ENCODE measurements at regions not wholly inside any gene's neighbourhood (a gene's known extent, or its start where the extent isn't known, plus 50 kb on each side); places are given as distances from the start of the nearest gene placed in this dataset.

GRCh38 chr10:4775808-4776207 lies 50.2 kb upstream of the AKR1E2 start:
- H3K4me3 ChIP-seq (ENCODE audit: low read depth in 1 of 2, low read length in 2 of 2): no peak overlapping the region
- peaks cover 4% of the 10 kb centered on the region for H3K27me3 ChIP-seq (ENCODE audit: insufficient read depth, low read length, poor library complexity)
- H3K4me2 ChIP-seq (ENCODE audit: insufficient read depth, low read length): no peak overlapping the region
- no peak overlapping the region for H2AFZ ChIP-seq (ENCODE audit: low read depth, low read length)
- H3K4me1 ChIP-seq (ENCODE audit: insufficient read depth, low read length): no peaks in the 10 kb centered on the region
- H3K9ac ChIP-seq (ENCODE audit: low read depth, low read length): no peak overlapping the region
- no peak for DNase-seq
- H4K20me1 ChIP-seq (ENCODE audit: insufficient read depth, low read length): no peaks in the 10 kb centered on the region
- H3K27ac ChIP-seq (ENCODE audit: low read length): no peak overlapping the region
- no peak for ATAC-seq (ENCODE audit: insufficient read depth, low read depth)
- H3K36me3 ChIP-seq (ENCODE audit: insufficient read depth, low read length): no peaks in the 10 kb centered on the region
- H3K79me2 ChIP-seq (ENCODE audit: insufficient read depth, low read length): no peaks in the 10 kb centered on the region
- H3K9me3 ChIP-seq (ENCODE audit: insufficient read depth, low read length, severe bottlenecking): no peaks in the 10 kb centered on the region
- no peak for TF ChIP-seq CTCF (IDR thresholded peaks at IDR 0.05; ENCODE audit: borderline replicate concordance, extremely low read depth, low read length, poor library complexity, severe bottlenecking)

DNA sequence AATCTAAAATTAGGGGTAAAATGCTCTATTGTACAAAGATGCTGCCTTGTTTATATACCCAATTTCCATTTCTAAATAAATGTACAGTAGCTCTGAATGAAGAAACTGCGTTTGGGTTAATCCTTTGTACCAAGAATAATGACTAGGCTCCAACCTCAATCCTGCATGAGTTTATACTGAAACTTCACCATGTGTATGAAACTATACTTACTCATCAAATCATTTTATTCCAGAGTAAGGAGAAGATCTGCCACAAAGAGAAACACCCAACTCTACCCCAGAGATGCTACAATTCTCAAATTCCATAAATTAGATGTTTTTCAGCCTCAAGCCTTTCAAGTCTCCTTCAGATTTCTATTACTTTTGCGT lies 53.8 kb upstream of the AKR1E2 start:
- no peak for ATAC-seq (ENCODE audit: insufficient read depth, low read depth)
- H3K4me1 ChIP-seq (ENCODE audit: insufficient read depth, low read length): no peaks in the 10 kb centered on the region
- H2AFZ ChIP-seq (ENCODE audit: low read depth, low read length): no peak overlapping the region

DNA sequence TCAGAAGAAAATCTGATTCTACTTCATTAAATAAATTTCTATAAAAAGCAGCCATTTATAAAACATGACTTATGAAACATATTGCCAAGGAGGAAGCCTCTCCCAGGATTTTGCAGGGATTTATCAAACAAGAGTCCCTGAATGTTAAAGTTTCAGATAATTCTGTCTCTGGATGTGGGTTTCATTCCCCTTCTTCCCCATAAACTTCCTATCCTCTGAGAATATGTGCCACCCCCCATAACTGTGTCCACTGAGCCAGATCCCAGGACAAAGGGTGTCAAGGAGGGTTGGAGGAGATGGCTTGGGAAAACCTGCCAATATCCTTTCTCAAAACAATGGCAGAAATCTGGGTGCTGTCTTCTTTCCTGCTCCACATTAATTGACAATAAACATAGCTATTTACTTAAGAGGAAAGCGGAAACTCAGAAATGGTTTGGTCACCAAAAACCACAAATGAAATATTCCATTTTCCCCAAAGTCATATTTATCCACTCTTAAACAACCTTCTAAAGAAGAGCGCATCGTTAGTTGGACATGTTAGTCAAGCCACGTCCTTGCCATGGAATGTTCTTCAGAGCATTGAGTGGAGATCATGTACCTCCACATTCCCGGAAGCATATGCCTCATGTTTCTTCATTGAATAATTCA lies 54.3 kb upstream of the AKR1E2 start:
- Histone ChIP-seq H3K4me2 (ENCODE audit: insufficient read depth, low read length) (no peak overlapping the region), H3K4me3 (ENCODE audit: low read depth in 1 of 2, low read length in 2 of 2) (no peak overlapping the region), H3K27ac (ENCODE audit: low read length) (no peak overlapping the region), H3K79me2 (ENCODE audit: insufficient read depth, low read length) (no peaks in the 10 kb centered on the region), H4K20me1 (ENCODE audit: insufficient read depth, low read length) (no peaks in the 10 kb centered on the region), H3K4me1 (ENCODE audit: insufficient read depth, low read length) (peaks cover 1% of the 10 kb centered on the region; the same call in 1 of the 2 replicates), H2AFZ (ENCODE audit: low read depth, low read length) (no peak overlapping the region), H3K36me3 (ENCODE audit: insufficient read depth, low read length) (no peaks in the 10 kb centered on the region), H3K27me3 (ENCODE audit: insufficient read depth, low read length, poor library complexity) (peaks cover 4% of the 10 kb centered on the region), H3K9ac (ENCODE audit: low read depth, low read length) (no peak overlapping the region), H3K9me3 (ENCODE audit: insufficient read depth, low read length, severe bottlenecking) (no peaks in the 10 kb centered on the region)
- ATAC-seq (ENCODE audit: insufficient read depth, low read depth) (no peak), DNase-seq (no peak)
- TF ChIP-seq EZH2 (IDR thresholded peaks at IDR 0.05; ENCODE audit: borderline replicate concordance, low read depth, low read length, severe bottlenecking): no peak
- TF ChIP-seq CTCF (IDR thresholded peaks at IDR 0.05; ENCODE audit: borderline replicate concordance, extremely low read depth, low read length, poor library complexity, severe bottlenecking): no peak

More for the DNA sequence above, 53.8 kb upstream of the AKR1E2 start:
- H3K4me3 ChIP-seq (ENCODE audit: low read depth in 1 of 2, low read length in 2 of 2): no peak overlapping the region
- H3K9ac ChIP-seq (ENCODE audit: low read depth, low read length): no peak overlapping the region
- no peaks in the 10 kb centered on the region for H3K79me2 ChIP-seq (ENCODE audit: insufficient read depth, low read length)
- peaks cover 4% of the 10 kb centered on the region for H3K27me3 ChIP-seq (ENCODE audit: insufficient read depth, low read length, poor library complexity)
- DNase-seq: no peak
- no peak for TF ChIP-seq EZH2 (IDR thresholded peaks at IDR 0.05; ENCODE audit: borderline replicate concordance, low read depth, low read length, severe bottlenecking)
- TF ChIP-seq CTCF (IDR thresholded peaks at IDR 0.05; ENCODE audit: borderline replicate concordance, extremely low read depth, low read length, poor library complexity, severe bottlenecking): no peak
- no peak overlapping the region for H3K27ac ChIP-seq (ENCODE audit: low read length)
- no peaks in the 10 kb centered on the region for H3K9me3 ChIP-seq (ENCODE audit: insufficient read depth, low read length, severe bottlenecking)
- H3K36me3 ChIP-seq (ENCODE audit: insufficient read depth, low read length): no peaks in the 10 kb centered on the region
- H3K4me2 ChIP-seq (ENCODE audit: insufficient read depth, low read length): no peak overlapping the region
- H4K20me1 ChIP-seq (ENCODE audit: insufficient read depth, low read length): no peaks in the 10 kb centered on the region

Data from DND-41 (cell line).